Stimulated activated CD8-positive, alpha-beta memory T cell treated with anti-CD3 and anti-CD28 coated beads, Interleukin-7, amount 100 ng/mL, for 48 hours (primary cell): ENCODE measurements at regions not wholly inside any gene's neighbourhood (a gene's known extent, or its start where the extent isn't known, plus 50 kb on each side); places are given as distances from the start of the nearest gene placed in this dataset.
"Not testable (repeated sequence)": the region's sequence is repeated elsewhere in the genome, so short reads cannot be mapped to it uniquely, and the experiment has no call there.

Experiments used
- DNase-seq, 2 donors: peaks; one replicate each; pipeline ENCODE4 v3.0.0-alpha.2; 2020; ENCODE audit warnings: low read depth in 1 of 2; ENCODE audit errors: extremely low read depth in 1 of 2

DNA sequence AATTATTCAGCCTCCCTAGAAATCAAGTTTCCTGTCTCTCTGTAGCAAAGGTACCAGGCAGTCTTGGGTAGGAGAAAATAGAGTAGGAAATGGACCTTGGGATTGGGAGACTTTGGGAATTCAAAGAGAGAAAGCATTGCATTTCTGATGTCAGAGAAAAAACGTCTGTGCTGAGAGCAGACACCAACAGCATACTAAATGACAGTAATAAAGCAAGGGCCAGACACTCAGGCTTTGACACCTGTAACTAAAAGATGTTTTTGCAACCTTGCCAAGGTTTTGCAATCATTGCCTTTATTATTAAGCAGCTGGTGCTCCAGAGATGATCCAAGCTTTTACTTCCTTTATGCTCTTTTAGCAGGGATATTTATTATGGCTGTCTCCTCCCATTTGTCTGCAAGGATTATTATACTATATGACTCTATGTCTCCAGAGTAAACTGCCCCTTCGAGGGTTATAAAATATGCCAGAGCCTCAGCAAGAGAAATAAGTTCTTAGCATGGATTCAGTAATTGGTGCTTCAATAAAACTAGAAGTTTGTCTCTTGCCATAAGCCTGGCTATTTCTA, 85.2 kb upstream of the GRAMD1B start:
- DNase-seq = no peak

DNA sequence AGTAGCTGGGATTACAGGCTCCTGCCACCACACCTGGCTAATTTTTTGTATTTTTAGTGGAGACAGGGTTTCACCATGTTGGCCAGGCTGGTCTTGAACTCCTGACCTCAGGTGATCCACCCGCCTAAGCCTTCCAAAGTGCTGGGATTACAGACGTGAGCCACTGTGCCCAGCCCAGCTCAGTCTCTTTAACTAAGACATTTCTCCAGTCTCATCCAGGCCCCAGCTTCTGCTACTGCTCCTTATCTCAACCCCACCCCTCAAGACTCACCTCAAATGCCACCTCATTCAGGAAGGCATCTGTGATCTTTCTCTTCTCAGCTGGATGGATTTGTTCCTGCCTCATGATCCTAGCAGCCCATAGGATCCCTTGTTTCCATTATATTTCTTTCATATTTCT, 85.9 kb upstream of the GRAMD1B start:
- DNase-seq = not testable (repeated sequence)

DNA sequence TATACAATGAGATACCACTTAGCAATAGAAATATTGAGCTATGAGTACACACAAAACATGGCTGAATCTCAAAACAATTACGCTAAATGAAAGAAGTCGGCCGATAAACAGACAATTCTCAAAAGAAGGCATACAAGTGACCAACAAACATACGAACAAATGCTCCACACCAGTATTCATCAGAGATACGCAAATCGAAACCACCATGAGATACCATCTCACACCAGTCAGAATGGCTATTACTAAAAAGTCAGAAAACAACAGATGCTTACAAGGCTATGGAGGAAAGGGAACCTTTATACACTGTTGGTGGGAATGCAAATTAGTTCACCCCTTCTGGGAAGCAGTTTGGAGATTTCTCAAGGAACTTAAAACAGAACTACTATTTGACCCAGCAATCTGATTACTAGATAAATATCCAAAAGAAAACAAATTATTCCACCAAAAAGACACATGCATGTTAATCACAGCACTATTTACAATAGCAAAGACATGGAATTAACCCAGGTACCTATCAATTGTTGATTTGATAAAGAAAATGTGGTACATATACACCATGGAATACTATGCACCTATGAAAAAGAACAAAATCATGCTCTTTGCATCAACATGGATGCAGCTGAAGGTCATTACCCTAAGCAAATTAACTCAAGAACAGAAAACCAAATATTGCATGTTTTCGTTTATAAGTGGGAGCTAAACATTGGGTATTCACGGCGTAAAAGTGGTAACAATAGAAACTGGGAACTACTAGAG, 90.9 kb upstream of the GRAMD1B start:
- DNase-seq = no peak

DNA sequence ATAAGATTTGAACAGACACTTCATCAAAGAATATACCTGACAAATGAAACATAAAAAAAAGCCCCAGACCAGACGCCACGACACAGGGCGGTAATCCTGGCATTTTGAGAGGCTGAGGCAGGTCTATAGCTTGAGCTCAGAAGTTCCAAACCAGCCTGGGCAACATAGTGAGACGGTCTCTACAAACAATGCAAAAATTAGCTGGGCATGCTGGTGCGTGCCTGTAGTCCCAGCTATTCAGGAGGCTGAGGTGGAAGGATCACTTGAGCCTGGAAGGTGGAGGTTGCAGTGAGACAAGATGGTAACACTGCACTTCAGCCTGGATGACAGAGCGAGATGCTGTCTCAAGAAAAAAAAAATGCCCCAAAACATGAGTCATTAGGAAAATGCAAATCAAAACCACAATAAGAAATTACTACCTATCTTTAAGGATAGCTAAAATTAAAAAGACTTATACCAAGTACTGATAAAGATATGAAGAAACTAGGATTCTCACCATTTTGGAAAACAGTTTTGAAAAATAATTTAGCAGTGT, 91.7 kb upstream of the GRAMD1B start:
- no peak for DNase-seq

DNA sequence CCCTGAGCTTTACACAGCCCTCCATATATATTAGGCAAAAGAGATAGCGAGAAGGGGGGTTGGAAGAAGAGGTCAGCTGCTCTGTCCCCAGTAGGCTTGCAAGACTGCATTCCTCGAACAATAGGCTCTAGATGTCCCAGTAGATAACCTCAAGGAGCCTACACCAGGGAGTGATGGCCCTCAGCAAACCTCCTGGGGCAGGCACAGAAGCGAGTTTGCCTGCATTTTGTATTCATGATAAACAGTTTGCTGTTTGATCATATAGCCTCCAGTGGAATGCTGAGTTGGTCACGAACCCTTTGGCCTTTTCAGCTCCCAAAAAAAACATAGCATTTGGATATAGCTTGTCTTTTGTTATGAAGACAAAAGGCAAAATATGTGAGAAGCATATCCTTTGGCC, 95.1 kb upstream of the GRAMD1B start:
- no peak for DNase-seq

DNA sequence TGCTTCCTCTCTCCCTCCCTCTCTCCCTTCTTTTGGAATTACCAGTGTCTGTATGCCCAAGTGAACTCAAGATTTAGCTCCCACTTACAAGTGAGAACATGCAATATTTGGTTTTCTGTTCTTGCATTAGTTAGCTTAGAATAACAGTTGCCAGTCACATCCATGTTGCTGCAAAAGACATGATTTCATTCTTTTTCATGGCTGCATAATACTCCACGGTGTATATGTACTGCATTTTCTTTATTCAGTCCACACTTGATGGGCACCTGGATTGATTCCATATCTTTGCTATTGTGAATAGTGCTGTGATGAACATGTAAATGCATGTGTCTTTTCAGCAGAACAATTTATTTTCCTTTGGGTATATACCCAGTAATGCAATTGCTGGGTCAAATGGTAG, 97.5 kb upstream of the GRAMD1B start:
- not testable (repeated sequence) for DNase-seq

DNA sequence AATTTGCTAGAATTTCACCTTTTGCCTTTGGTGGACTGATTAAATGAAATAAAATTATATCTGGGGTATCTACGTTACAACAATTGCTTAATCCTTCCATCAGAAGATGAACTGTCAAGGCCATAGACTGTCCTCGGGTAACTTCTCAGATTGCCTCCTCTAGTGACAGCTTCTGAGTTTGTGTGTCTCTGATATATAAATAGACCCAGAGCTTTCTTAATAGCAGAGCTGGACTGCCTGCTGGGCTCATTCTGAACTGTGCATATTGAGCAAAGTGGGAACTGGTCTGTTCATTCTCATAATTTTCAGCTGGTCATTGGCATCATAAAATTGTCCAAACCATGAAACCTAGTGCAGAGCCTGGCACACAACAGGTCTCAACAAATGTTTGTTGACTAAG, 99.1 kb upstream of the GRAMD1B start:
- no peak for DNase-seq

DNA sequence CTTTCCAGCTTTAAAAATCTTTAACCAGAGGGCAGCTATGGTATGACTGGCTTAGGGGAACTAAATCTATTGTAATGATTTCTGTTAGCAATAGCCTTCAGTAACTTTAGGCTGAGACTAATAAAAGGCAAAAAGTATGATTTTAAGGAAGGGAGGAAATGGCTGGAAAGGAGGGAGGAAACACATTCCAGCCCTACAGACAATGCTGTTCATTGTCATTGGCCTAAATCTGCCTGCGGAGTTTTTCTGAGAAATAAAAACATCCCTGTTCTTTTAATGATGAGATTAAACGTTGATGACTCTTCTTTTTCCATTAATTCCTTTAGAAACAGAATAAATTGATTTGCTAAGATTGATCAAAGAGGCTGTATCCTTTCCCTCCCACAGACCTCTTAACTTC, 99.6 kb upstream of the GRAMD1B start:
- DNase-seq = no peak

DNA sequence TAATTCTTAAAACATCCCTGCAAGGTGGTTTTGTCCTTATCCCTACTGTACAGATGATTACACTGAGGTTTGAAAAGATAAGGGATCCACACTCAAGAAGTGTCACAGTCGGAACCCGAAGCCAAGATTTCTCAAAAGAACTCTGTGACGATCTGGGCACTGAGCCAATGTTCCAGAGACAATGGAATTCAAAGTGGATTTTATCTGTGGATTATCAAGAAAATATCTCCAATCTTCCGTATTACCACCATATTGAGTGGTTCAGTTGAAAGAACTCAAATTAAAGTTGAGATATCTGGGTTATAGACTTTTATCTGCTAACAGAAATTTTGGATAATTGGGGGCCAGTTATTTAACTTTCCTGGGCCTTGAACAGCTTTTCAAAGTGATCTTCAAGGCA, 100.0 kb upstream of the GRAMD1B start:
- no peak for DNase-seq

DNA sequence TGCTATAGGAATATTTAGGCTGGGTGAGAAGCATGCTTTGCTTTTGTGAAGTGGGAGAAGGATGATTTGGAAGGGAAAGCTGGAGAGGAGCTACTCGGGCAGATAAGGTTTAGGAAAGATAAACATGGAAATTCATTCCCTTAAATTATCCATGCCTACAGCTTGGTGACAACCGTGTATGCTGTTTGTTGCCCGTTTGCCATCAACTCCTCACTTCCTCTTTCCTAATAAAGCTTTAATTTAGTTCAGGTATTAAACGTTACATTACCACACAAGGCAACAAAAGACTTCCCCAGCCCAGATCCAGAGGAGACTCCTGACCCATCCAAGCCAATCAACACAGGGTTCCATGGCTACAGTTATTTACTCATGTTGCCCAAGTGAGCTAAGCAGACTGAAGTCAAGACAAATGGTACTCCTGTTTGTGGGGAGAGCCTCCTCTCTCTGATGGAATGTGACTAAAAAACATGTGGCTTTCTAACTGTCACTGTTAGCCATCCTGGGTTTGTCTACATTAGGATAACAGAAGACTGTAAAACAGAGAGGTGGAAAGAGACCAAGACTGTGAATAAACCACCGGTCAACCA, 101.7 kb upstream of the GRAMD1B start:
- no peak for DNase-seq

DNA sequence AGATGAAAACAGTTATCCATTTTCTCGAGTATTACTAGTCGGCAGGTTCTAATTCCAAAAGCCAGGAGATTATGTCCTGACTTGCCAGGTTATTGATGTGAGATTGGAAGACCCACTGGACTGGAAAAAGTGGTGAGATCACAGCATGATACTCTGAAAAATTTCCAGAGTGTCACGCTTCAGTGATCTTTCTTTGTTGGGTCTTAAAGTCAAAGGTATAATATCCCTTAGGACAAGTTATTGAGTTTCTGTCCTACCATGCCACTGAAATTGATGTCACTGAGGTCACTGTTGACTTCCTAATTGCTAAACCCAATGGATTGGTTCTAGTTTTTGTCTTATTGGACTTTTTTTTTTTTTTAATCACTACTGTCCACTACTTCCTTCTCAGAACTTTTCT, 104.5 kb upstream of the GRAMD1B start:
- no peak for DNase-seq

DNA sequence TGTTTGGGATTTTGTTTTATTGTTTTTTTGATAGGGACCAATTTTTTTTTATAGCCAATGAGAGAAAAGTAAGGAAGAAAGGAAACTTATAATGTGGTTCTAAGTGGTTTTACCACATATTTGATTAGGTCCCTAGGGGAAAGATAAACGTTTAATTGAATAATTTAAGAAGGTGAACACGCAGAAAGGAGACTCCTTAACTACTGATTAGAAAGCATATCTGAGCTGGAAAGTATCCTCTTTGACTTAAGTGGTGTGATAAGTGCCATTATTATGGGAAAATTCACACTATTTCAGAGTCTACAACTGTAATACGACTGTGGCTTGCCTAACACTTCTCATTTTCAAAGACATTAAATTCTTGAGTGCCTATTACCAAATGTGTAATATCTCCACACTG, 106.5 kb upstream of the GRAMD1B start:
- DNase-seq = no peak

DNA sequence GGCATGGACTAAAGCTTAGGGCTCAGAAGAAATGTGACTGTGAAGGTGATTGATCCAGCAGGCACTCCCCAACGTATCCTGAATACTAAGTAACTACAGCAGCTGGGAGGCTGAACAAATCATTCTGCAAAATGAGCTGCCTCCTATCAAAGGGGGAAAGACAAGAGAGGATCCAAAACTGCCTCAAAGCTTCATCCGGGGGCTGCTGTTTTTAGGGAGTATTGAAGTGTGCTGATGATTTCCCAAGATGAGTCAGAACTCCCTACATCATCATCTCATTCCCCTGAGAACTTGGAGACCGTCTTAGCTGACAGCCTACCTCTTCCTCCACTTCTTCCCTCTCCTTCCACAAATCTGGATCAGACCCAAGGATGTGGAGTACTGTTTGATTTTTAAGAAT, 108.4 kb upstream of the GRAMD1B start:
- no peak for DNase-seq

DNA sequence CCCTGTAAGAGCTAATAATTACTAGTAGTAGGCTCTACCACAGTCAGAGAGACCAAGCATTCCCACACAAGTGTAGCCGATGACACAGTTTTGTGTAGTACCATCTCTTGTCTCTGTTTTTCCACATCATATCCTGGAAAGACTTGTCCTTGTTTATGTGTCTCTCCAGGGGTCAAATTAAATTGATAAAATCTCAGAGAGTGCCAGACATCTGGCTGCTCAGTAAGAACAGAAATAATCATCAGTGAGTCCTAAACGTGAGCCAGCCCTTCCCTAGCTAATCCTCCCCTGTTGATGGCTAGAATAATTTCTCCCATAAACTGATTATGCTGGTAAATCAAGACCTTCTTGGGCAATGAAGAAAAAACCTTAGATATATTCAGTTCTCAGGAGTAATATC, 111.4 kb upstream of the GRAMD1B start:
- DNase-seq = no peak

DNA sequence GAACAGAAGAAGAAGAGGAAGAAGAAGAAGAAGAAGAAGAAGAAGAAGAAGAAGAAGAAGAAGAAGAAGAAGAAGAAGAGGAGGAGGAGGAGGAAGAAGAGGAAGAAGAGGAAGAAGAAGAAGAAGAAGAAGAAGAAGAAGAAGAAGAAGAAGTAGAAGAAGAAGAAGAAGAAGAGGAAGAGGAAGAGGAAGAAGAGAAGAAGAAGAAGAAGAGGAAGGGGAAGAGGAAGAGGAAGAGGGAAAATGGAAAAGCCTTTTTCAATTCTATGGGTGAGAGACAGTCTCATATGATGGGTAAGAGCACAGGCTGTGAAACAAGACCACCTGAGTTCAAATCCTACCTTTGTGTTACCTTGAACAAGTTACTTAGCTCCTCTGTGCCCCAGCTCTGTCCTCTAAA, 111.9 kb upstream of the GRAMD1B start:
- not testable (repeated sequence) for DNase-seq

DNA sequence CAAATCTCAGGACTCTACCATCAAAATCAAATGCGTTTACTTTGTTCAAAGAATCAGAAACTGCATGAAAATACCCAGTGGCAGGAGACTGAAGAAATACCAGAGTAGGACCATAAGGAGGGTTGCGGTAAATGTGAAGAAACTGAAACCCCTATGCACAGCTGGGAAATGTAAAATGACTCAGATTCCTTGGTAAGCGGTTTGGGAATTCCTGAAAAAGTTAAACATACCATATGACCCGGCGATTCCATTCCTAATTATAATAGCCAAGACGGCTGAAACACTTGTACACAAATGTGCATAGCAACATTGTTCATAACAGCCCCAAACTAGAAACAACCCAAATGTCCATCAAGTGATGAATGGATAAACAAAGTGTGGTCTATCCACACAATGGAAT, 114.1 kb upstream of the GRAMD1B start:
- DNase-seq = no peak

DNA sequence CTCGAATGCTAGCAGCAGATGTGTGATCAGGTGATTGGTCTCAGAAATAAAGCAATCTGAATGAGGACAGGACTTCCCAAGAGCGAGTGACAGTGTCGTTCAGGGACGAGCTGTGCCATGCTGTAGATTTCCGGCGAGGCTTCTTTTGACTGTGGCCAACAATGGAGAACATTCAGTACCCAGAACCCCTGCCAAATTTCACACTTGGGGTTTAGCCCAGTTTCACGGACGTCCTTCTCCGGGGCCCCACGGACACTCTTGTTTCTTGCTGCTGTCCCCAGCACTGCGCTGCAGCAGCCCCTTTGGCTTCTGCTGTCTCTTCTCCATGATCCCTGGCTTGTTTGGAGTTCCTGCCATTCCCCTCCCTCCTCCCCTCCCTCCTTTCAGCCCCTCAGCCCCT, 115.1 kb upstream of the GRAMD1B start:
- DNase-seq = no peak

DNA sequence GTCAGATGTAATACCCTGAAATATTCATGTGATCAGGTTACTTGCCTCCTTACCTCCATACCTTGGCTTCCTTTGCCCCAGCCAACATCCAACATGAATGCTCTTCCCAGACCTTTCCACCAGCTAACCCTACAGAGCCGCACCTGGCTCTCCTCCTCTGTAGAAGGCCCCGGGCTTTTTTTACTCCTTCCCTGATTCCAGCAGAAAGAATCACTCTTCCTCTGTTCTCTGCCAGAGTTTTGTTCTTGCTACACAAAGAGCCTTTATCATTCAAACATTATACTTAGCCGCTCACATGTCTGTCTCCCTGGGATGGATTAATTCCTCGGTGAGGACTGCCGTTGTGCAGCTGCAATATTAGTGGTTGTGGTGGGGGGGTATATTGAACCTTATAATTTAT, 116.8 kb upstream of the GRAMD1B start:
- no peak for DNase-seq

DNA sequence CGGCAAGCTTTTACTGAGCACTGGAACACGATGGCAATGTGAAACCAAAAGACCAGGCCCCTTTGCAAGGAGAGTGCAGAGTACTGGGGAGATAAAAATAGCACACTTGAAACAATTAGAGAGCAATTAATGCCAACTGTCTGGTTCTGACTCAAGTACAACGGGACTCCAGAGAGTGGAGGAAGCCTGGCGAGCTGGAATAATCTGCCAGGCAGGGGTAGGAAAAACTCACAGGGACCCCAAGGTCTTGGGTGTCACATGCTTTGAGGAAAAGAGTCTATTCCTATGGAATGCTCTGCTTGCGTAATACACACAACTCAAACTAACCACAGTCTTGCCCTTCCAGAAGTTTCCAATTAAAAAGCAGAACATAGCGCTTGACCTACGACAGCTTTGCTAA, 113.0 kb upstream of the CLMP start:
- DNase-seq = no peak

DNA sequence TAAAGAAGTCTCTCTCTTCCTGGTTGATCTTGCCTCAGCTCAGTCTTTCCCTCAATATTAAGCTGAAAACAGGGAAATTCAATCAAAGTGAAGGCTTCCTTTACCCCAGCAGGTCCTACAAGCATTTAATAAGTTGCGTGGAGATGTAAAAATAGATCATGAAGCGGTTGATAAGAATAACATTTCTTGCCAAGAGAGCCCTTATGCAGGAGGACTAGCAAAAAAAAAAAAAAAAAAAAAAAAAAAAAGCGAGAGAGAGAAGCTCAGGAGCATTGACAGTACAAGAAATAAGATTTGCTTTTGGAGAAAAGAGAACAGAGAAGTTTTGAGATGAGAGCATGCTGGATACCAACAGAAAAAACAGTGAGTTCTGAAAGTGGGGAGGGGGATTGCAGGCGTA, 112.2 kb upstream of the CLMP start:
- no peak for DNase-seq

DNA sequence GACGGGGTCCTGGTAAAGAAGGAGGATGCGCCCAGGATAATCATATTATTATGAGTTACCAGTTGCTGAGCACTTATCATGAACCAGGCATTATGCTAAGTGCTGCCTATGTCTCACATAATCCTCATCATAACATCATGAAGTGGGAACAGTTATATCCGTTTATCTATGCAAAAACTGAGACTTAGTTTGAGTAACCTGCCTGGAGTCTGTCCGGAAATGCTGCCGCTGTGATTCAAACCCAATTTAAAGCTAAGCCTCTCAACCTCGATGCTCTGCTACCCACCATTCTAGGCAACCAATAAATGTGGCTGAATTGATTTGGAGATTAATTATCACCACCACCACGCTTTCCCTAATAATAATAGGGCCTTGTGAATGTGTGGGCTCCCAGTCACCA, 111.5 kb upstream of the CLMP start:
- DNase-seq = no peak

DNA sequence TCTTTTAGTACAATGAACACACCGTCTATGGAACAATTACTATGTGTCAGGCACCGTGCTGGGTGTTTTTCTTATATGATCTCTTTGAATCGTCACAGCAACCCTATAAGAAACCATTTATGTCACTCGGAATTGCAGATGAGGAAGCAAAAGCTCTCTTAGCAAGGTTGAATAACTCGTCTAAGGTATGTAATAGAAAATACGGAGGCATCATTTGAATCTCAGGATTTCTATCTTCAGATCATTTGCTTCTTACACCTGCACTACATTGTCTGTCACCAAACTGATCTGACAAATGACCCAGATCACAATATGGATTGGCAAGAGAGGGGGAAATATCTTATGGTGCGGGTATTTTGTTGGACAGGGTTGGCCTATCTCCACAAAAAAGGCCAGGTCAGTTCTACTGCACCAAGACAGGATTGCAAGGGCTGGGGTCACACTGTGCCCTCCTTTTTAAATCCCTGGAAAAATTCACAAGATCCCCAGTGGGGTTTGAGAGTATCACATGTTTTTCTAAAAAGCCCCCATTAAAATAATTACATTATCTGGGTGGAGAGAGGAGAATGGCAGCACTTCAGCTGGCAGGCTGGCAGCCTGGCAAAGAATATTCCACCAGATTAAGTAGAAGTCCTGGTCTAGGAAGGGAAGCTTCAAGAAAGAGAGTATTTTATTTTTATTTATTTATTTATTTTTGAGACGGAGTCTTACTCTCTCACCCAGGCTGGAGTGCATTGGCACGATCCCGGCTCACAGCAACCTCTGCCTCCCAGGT, 110.7 kb upstream of the CLMP start:
- DNase-seq = no peak
